HG03039 (cell line): ENCODE measurements at regions not wholly inside any gene's neighbourhood (a gene's known extent, or its start where the extent isn't known, plus 50 kb on each side); places are given as distances from the start of the nearest gene placed in this dataset.

ENCODE experiments used
- ATAC-seq: cut with Tn5 transposase; IDR thresholded peaks from one replicate; pipeline ENCODE4 v1.9.1; 2021; ENCODE audit warnings: mild to moderate bottlenecking, moderate library complexity; ENCODE audit not compliant: unreplicated experiment

GRCh38 chr3:62975566-62975965 is 100.3 kb upstream of the CADPS start:
- ATAC-seq: no peak

GRCh38 chr3:62981962-62982361 is 106.7 kb upstream of the CADPS start:
- no peak for ATAC-seq

GRCh38 chr3:62982795-62983455 is 107.7 kb upstream of the CADPS start:
- no peak for ATAC-seq

- ATAC-seq: no peak
These were observed 110.8 kb upstream of the CADPS start for GRCh38 chr3:62986061-62986460.

GRCh38 chr3:62987721-62988120 is 112.5 kb upstream of the CADPS start:
- ATAC-seq: no peak

- ATAC-seq: no peak
These were observed 115.6 kb upstream of the CADPS start for GRCh38 chr3:62990704-62991413.

GRCh38 chr3:62992520-62992919 is 117.3 kb upstream of the CADPS start:
- no peak for ATAC-seq

- ATAC-seq: no peak
These were observed 119.9 kb upstream of the CADPS start for GRCh38 chr3:62995119-62995518.

- ATAC-seq: no peak
These were observed 120.3 kb upstream of the CADPS start for GRCh38 chr3:62995530-62995929.

GRCh38 chr3:62997369-62997768 is 122.2 kb upstream of the CADPS start:
- no peak for ATAC-seq

- ATAC-seq: no peak
These were observed 123.9 kb upstream of the CADPS start for GRCh38 chr3:62999158-62999557.

- ATAC-seq: no peak
These were observed 124.6 kb upstream of the CADPS start for GRCh38 chr3:62999791-63000190.

- no peak for ATAC-seq
These were observed 129.2 kb upstream of the CADPS start for GRCh38 chr3:63004448-63004847.

- ATAC-seq: no peak
These were observed 140.5 kb upstream of the CADPS start for GRCh38 chr3:63015614-63016309.

GRCh38 chr3:63022114-63022513 is 146.9 kb upstream of the CADPS start:
- ATAC-seq: no peak

- no peak for ATAC-seq
These were observed 151.5 kb upstream of the CADPS start for GRCh38 chr3:63026722-63027121.

GRCh38 chr3:63029326-63029725 is 154.1 kb upstream of the CADPS start:
- no peak for ATAC-seq

- ATAC-seq: no peak
These were observed 154.7 kb upstream of the CADPS start for GRCh38 chr3:63029921-63030320.

GRCh38 chr3:63030666-63031065 is 155.4 kb upstream of the CADPS start:
- ATAC-seq: no peak

- no peak for ATAC-seq
These were observed 157.7 kb upstream of the CADPS start for GRCh38 chr3:63032881-63033280.

- no peak for ATAC-seq
These were observed 158.9 kb upstream of the CADPS start for GRCh38 chr3:63034101-63034500.

GRCh38 chr3:63037116-63037515 is 161.9 kb upstream of the CADPS start:
- no peak for ATAC-seq
